Neutrophil (primary cell): ENCODE measurements at regions not wholly inside any gene's neighbourhood (a gene's known extent, or its start where the extent isn't known, plus 50 kb on each side); places are given as distances from the start of the nearest gene placed in this dataset.

Experiments used
- H3K27ac ChIP-seq: fragments of 200-600 bp; sonication (generic); 2 replicates; pipeline ENCODE4 v1.5.1; 2016; ENCODE audit warnings: mild to moderate bottlenecking, moderate library complexity
- H3K27me3 ChIP-seq: fragments of 200-600 bp; sonication (generic); 2 replicates; pipeline ENCODE4 v1.6.0; 2016; ENCODE audit warnings: mild to moderate bottlenecking
- H3K36me3 ChIP-seq: fragments of 200-600 bp; sonication (generic); 2 replicates; pipeline ENCODE4 v1.5.1; 2017
- H3K4me1 ChIP-seq, 2 experiments: fragments of 200-600 bp in 1 of 2; sonication (generic) in 1 of 2; 1 replicate in 1 of 2; 2 replicates in 1 of 2; pipeline versions ENCODE4 v1.5.1 to v1.6.1; 2013 to 2016; ENCODE audit warnings: low read depth in 1 of 2, low read length in 1 of 2, mild to moderate bottlenecking in 1 of 2, moderate library complexity in 1 of 2; ENCODE audit not compliant: control insufficient read depth in 1 of 2, insufficient read depth in 1 of 2
- H3K4me3 ChIP-seq, 2 experiments: fragments of 200-600 bp in 1 of 2; sonication (generic) in 1 of 2; 1 replicate in 1 of 2; 2 replicates in 1 of 2; pipeline ENCODE4 v1.5.1; 2013 to 2016; ENCODE audit warnings: low read depth in 1 of 2, low read length in 1 of 2, mild to moderate bottlenecking in 1 of 2, moderate library complexity in 1 of 2
- H3K9me3 ChIP-seq: fragments of 200-600 bp; sonication (generic); 2 replicates; pipeline ENCODE4 v1.5.1; 2016
- TF ChIP-seq, protein P1 (sequence below): fragments of 200-600 bp; sonication (generic); IDR thresholded peaks from 2 replicates; pipeline ENCODE4 v1.5.1; 2016; ENCODE audit warnings: antibody characterized with exemption

GRCh38 chr17:14797021-14797420 is 468.1 kb downstream of the PMP22 start:
- Histone ChIP-seq H3K4me1 (no peaks in the 10 kb centered on the region), H3K36me3 (no peaks in the 10 kb centered on the region), H3K27ac (no peak overlapping the region), H3K4me3 (no peak overlapping the region), H3K9me3 (no peaks in the 10 kb centered on the region), H3K27me3 (no peaks in the 10 kb centered on the region)
- TF ChIP-seq, protein P1, sequence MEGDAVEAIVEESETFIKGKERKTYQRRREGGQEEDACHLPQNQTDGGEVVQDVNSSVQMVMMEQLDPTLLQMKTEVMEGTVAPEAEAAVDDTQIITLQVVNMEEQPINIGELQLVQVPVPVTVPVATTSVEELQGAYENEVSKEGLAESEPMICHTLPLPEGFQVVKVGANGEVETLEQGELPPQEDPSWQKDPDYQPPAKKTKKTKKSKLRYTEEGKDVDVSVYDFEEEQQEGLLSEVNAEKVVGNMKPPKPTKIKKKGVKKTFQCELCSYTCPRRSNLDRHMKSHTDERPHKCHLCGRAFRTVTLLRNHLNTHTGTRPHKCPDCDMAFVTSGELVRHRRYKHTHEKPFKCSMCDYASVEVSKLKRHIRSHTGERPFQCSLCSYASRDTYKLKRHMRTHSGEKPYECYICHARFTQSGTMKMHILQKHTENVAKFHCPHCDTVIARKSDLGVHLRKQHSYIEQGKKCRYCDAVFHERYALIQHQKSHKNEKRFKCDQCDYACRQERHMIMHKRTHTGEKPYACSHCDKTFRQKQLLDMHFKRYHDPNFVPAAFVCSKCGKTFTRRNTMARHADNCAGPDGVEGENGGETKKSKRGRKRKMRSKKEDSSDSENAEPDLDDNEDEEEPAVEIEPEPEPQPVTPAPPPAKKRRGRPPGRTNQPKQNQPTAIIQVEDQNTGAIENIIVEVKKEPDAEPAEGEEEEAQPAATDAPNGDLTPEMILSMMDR = no peak

- Histone ChIP-seq H3K4me1 (no peaks in the 10 kb centered on the region), H3K27ac (no peak overlapping the region), H3K9me3 (no peaks in the 10 kb centered on the region), H3K4me3 (no peak overlapping the region), H3K36me3 (no peaks in the 10 kb centered on the region), H3K27me3 (no peaks in the 10 kb centered on the region)
- TF ChIP-seq, protein P1 = no peak
These were observed 470.2 kb downstream of the PMP22 start for GRCh38 chr17:14794961-14795360.

- H3K4me1 ChIP-seq = no peaks in the 10 kb centered on the region
- TF ChIP-seq, protein P1 = no peak
- no peak overlapping the region for H3K27ac ChIP-seq
- H3K9me3 ChIP-seq = no peaks in the 10 kb centered on the region
- no peaks in the 10 kb centered on the region for H3K27me3 ChIP-seq
- no peaks in the 10 kb centered on the region for H3K36me3 ChIP-seq
- no peak overlapping the region for H3K4me3 ChIP-seq
These were observed 471.9 kb downstream of the PMP22 start for GRCh38 chr17:14793237-14793636.

DNA sequence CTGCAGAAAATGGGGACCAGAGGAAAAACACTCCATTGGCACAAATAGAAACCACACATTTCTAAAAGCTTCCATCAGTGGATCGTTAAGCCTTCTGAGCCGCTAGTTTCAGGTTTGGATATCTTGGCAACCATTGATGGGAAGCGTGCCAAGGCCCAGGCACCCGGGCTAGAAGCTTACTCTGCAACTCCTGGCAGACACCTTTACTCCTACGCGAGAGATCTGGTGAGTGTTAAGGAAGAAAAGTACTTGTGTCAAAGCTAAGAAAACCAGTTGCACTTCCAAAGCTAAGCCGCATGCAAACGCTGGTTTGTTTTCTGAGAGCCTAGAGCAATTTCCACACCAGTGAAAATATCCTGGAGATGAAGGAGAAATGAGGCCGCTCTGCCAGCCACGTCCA is 472.4 kb downstream of the PMP22 start:
- TF ChIP-seq, protein P1 = no peak
- Histone ChIP-seq H3K36me3 (no peaks in the 10 kb centered on the region), H3K4me1 (no peaks in the 10 kb centered on the region), H3K9me3 (no peaks in the 10 kb centered on the region), H3K27ac (no peak overlapping the region), H3K27me3 (no peaks in the 10 kb centered on the region), H3K4me3 (no peak overlapping the region)

DNA sequence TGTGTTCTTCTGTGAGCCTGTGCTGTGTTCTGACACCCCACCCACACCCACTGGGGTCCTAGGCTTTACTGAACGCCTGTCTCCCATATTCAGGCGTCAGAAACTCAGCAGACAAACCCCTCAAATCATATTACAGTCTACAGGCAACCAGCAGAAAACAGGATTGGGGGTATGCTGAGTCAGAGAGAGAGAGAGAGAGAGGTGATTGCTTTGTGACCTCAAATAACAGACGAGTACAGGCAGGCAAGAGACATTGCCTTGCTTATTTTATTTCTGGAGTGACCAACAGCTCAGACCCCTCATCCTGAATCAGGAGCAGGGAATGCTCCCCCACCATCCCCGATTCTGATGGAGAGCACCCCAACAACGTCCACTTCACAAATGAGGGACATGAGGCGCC is 473.9 kb downstream of the PMP22 start:
- Histone ChIP-seq H3K4me1 (no peaks in the 10 kb centered on the region), H3K27me3 (no peaks in the 10 kb centered on the region), H3K27ac (no peak overlapping the region), H3K36me3 (no peaks in the 10 kb centered on the region), H3K9me3 (no peaks in the 10 kb centered on the region), H3K4me3 (no peak overlapping the region)
- TF ChIP-seq, protein P1 = no peak

DNA sequence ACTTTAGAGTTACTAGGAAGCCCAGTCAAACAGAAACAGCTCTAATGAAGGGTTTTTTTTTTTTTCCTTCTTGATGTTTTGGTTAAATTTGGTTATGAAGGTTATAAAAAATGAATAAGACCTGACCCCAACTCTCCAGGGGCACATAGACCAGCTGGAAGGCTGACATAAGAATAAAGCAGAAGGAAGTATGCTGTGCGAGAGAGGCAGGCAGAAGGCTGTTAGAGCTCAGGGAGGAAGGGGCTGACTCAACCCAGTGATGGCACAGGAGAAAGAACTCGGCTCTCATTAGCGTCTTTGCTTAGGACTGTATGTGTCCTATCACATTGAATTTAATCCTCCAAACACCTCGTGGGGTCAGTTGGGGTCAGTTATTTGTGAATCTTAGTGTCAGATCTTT is 474.6 kb downstream of the PMP22 start:
- TF ChIP-seq, protein P1 = no peak
- Histone ChIP-seq H3K4me3 (no peak overlapping the region), H3K27ac (no peak overlapping the region), H3K4me1 (no peaks in the 10 kb centered on the region), H3K27me3 (no peaks in the 10 kb centered on the region), H3K9me3 (no peaks in the 10 kb centered on the region), H3K36me3 (no peaks in the 10 kb centered on the region)
